ENCODE measurements at regions not wholly inside any gene's neighbourhood (a gene's known extent, or its start where the extent isn't known, plus 50 kb on each side); places are given as distances from the start of the nearest gene placed in this dataset.

GRCh38 chr2:238587776-238588660 is 161.3 kb downstream of the ASB1 start:
- intact Hi-C loops (cut with micrococcal nuclease) = no loop called here
- Mint-ChIP-seq H3K4me1 (no peaks in the 10 kb centered on the region), H3K4me3 (no peak overlapping the region), H3K27me3 (peaks cover 5% of the 10 kb centered on the region), H3K27ac (no peak overlapping the region), H3K9me3 (no peaks in the 10 kb centered on the region), H3K36me3 (ENCODE audit: low read depth) (no peaks in the 10 kb centered on the region)
- DNase-seq = no peak

- Mint-ChIP-seq H3K4me3 (no peak overlapping the region), H3K27ac (no peak overlapping the region), H3K9me3 (no peaks in the 10 kb centered on the region), H3K27me3 (no peaks in the 10 kb centered on the region), H3K36me3 (ENCODE audit: low read depth) (no peaks in the 10 kb centered on the region), H3K4me1 (no peaks in the 10 kb centered on the region)
- intact Hi-C loops (cut with micrococcal nuclease) = no loop called here
- DNase-seq = no peak
These were observed 163.1 kb downstream of the ASB1 start for GRCh38 chr2:238589591-238590460.

DNA sequence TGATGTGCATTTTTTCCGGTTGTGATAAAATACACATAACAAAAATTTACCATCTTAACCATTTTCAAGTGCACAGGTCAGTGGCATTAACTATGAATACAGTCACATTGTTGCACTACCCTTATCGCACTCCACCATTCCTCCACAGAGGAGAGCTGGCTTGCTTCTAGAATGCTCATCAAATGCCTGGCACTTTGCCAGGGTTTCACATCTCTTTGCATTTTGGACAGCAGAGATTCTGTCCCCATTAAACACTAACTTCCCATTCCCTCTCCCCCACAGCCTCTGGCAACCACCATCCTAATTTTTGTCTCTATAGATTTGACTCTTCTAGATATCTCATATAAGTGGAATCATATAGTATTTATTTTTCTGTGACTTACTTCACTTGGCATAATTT is 165.0 kb downstream of the ASB1 start:
- no peaks in the 10 kb centered on the region for H3K36me3 Mint-ChIP-seq (ENCODE audit: low read depth)
- H3K4me3 Mint-ChIP-seq = no peak overlapping the region
- no peak for DNase-seq
- no peaks in the 10 kb centered on the region for H3K27me3 Mint-ChIP-seq
- H3K9me3 Mint-ChIP-seq = no peaks in the 10 kb centered on the region
- no peak overlapping the region for H3K27ac Mint-ChIP-seq
- H3K4me1 Mint-ChIP-seq = no peaks in the 10 kb centered on the region
- intact Hi-C loops (cut with micrococcal nuclease) = no loop called here

- no peak overlapping the region for H3K27ac Mint-ChIP-seq
- no peak overlapping the region for H3K4me3 Mint-ChIP-seq
- no peaks in the 10 kb centered on the region for H3K36me3 Mint-ChIP-seq (ENCODE audit: low read depth)
- no peaks in the 10 kb centered on the region for H3K27me3 Mint-ChIP-seq
- no peak for DNase-seq
- intact Hi-C loops (cut with micrococcal nuclease) = no loop called here
- no peaks in the 10 kb centered on the region for H3K9me3 Mint-ChIP-seq
- no peaks in the 10 kb centered on the region for H3K4me1 Mint-ChIP-seq
These were observed 166.5 kb downstream of the ASB1 start for GRCh38 chr2:238593236-238593635.

DNA sequence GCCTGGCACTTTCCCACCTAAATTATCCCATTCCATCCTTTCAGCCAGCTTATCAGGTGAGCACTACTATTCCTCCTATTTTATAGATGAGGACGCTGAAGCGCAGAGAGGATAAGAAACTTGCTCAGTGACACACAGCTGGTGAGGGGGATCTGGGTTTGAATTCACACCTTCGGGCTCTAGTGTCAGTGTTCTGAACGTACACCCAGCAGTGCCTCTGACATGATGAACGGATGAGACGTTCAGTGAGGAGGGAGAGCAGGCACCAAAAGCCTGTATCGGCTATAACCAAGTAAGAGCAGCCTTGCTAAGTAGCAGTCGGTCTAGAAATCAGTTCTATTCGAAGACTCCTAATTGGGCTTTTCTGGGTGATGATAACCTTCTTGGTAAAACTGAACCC is 167.0 kb downstream of the ASB1 start:
- H3K4me1 Mint-ChIP-seq = no peaks in the 10 kb centered on the region
- peaks cover 1% of the 10 kb centered on the region for H3K27me3 Mint-ChIP-seq
- intact Hi-C loops (cut with micrococcal nuclease) = no loop called here
- H3K4me3 Mint-ChIP-seq = no peak overlapping the region
- no peak overlapping the region for H3K27ac Mint-ChIP-seq
- no peaks in the 10 kb centered on the region for H3K36me3 Mint-ChIP-seq (ENCODE audit: low read depth)
- no peaks in the 10 kb centered on the region for H3K9me3 Mint-ChIP-seq
- DNase-seq = no peak

- Mint-ChIP-seq H3K27ac (no peak overlapping the region), H3K27me3 (peaks cover 2% of the 10 kb centered on the region), H3K9me3 (no peaks in the 10 kb centered on the region), H3K36me3 (ENCODE audit: low read depth) (no peaks in the 10 kb centered on the region), H3K4me3 (no peak overlapping the region), H3K4me1 (no peaks in the 10 kb centered on the region)
- no peak for DNase-seq
- intact Hi-C loops (cut with micrococcal nuclease) = no loop called here
These were observed 168.3 kb downstream of the ASB1 start for GRCh38 chr2:238594796-238595749.

- no peak overlapping the region for H3K4me3 Mint-ChIP-seq
- H3K4me1 Mint-ChIP-seq = no peaks in the 10 kb centered on the region
- peaks cover 2% of the 10 kb centered on the region for H3K27me3 Mint-ChIP-seq
- no peak for DNase-seq
- no peaks in the 10 kb centered on the region for H3K9me3 Mint-ChIP-seq
- intact Hi-C loops (cut with micrococcal nuclease) = no loop called here
- H3K36me3 Mint-ChIP-seq (ENCODE audit: low read depth) = no peaks in the 10 kb centered on the region
- H3K27ac Mint-ChIP-seq = no peak overlapping the region
These were observed 169.2 kb downstream of the ASB1 start for GRCh38 chr2:238595750-238596570.

GRCh38 chr2:238596571-238597551 is 170.1 kb downstream of the ASB1 start:
- no peak for DNase-seq
- Mint-ChIP-seq H3K9me3 (no peaks in the 10 kb centered on the region), H3K4me1 (no peaks in the 10 kb centered on the region), H3K27ac (no peak overlapping the region), H3K4me3 (no peak overlapping the region), H3K27me3 (peaks cover 2% of the 10 kb centered on the region), H3K36me3 (ENCODE audit: low read depth) (no peaks in the 10 kb centered on the region)
- intact Hi-C loops (cut with micrococcal nuclease) = no loop called here

DNA sequence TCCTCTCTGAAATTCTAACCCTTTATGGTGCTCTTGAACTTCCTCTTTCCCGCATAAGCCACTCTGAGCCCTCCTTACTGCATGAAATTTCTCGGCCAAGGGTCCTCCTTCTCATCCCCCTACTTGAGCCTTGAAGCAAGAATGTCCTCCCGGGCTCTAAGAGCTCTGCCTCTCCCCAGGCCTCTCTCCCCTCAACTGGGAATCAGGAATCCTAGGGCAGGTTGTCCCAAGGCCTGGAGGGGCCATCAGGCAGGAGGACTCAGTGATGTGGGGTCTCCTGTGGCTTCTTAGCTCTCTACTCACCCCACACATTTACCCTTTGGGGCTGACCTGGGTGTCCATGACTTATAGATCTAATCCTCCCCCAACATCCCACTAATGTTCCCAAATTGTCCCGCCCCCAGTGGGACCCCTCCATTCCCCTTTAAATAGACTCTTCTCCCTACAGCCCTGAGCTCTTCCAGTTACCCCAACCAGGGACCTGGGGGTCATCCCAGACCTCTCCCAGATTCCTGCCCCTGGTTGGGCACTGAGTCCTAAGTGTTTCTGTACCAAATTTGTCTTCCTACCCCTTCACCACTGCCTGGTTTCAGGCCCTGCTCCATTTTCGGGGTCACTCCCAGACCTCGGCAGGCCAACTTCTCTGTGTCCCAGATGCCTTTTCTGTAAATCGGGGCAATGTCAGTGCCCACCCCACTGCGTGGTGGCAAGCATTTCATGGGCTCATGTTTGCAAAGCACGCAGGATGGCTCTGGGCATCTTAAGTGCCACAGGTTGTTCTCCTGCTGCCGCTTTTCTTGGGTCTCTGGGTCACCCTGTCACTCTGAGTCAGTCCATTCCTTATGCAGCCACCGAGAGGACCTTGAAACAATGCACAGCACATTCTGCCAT is 171.2 kb downstream of the ASB1 start:
- H3K27ac Mint-ChIP-seq = no peak overlapping the region
- DNase-seq = no peak
- no peaks in the 10 kb centered on the region for H3K4me1 Mint-ChIP-seq
- H3K27me3 Mint-ChIP-seq = peaks cover 2% of the 10 kb centered on the region
- no peaks in the 10 kb centered on the region for H3K36me3 Mint-ChIP-seq (ENCODE audit: low read depth)
- H3K4me3 Mint-ChIP-seq = no peak overlapping the region
- no peaks in the 10 kb centered on the region for H3K9me3 Mint-ChIP-seq
- intact Hi-C loops (cut with micrococcal nuclease) = no loop called here

- H3K27me3 Mint-ChIP-seq = peaks cover 5% of the 10 kb centered on the region
- no peak overlapping the region for H3K4me3 Mint-ChIP-seq
- peaks cover 9% of the 10 kb centered on the region for H3K9me3 Mint-ChIP-seq
- no peak overlapping the region for H3K27ac Mint-ChIP-seq
- no peaks in the 10 kb centered on the region for H3K36me3 Mint-ChIP-seq (ENCODE audit: low read depth)
- no peak for DNase-seq
- no peaks in the 10 kb centered on the region for H3K4me1 Mint-ChIP-seq
- intact Hi-C loops (cut with micrococcal nuclease) = no loop called here
These were observed 172.2 kb downstream of the ASB1 start for GRCh38 chr2:238598802-238599530.
